Gastroesophageal sphincter (tissue), 4 donors: ENCODE measurements at regions not wholly inside any gene's neighbourhood (a gene's known extent, or its start where the extent isn't known, plus 50 kb on each side); places are given as distances from the start of the nearest gene placed in this dataset.

Experiments used
- ATAC-seq: fragments of 150-250 bp; one replicate; pipeline ENCODE4 v1.9.1; 2016; ENCODE audit warnings: mild to moderate bottlenecking, moderate library complexity
- H3K27ac ChIP-seq, 4 donors: fragments of 200-600 bp; sonication (generic) in 3 of 4; 1 replicate in 3 of 4; 2 replicates in 1 of 4; pipeline ENCODE4 v1.5.1; 2016 to 2019
- H3K27me3 ChIP-seq: fragments of 200-600 bp; sonication (generic); one replicate; pipeline ENCODE4 v1.5.1; 2019
- H3K36me3 ChIP-seq, 2 donors: fragments of 200-600 bp; sonication (generic); one replicate each; pipeline ENCODE4 v1.5.1; 2019; ENCODE audit warnings: control low read depth in 1 of 2
- H3K4me1 ChIP-seq, 3 donors: fragments of 200-600 bp; sonication (generic); 1 replicate in 2 of 3; 2 replicates in 1 of 3; pipeline ENCODE4 v1.5.1; 2016 to 2019; ENCODE audit warnings: control low read depth in 2 of 3
- H3K4me3 ChIP-seq, 2 donors: fragments of 200-600 bp; sonication (generic); one replicate each; pipeline ENCODE4 v1.5.1; 2019; ENCODE audit warnings: mild to moderate bottlenecking in 1 of 2, moderate library complexity in 1 of 2
- H3K9me3 ChIP-seq, 3 donors: fragments of 200-600 bp; sonication (generic); one replicate each; pipeline ENCODE4 v1.5.1; 2017 to 2019; ENCODE audit warnings: control low read depth in 2 of 3
- CTCF ChIP-seq, 4 experiments: fragments of 200-600 bp in 2 of 4; fragments of 450-650 bp in 2 of 4; sonication (generic) in 1 of 4; IDR thresholded peaks; one replicate each; pipeline ENCODE4 v1.5.1; 2017 to 2019; ENCODE audit warnings: antibody characterized with exemption in 4 of 4, mild to moderate bottlenecking in 2 of 4, moderate library complexity in 2 of 4
- EP300 ChIP-seq: sonication (generic); formaldehyde crosslinking; IDR thresholded peaks from one replicate; pipeline ENCODE4 v1.6.1; 2017; ENCODE audit warnings: antibody characterized with exemption, mild to moderate bottlenecking
- POLR2A ChIP-seq, 2 donors: fragments of 450-650 bp; IDR thresholded peaks; one replicate each; pipeline ENCODE4 v1.6.1; 2017; ENCODE audit warnings: antibody characterized with exemption in 2 of 2, mild to moderate bottlenecking in 2 of 2, moderate library complexity in 1 of 2
- POLR2AphosphoS5 ChIP-seq: sonication (generic); formaldehyde crosslinking; IDR thresholded peaks from one replicate; pipeline ENCODE4 v1.6.1; 2017; ENCODE audit warnings: antibody characterized with exemption
- WGBS, 2 donors: methylation state at CpG; one replicate each; pipeline ENCODE4 v1.1.5; 2018; ENCODE audit warnings: low coverage in 1 of 2; 5-methylcytosine and 5-hydroxymethylcytosine counted together

DNA sequence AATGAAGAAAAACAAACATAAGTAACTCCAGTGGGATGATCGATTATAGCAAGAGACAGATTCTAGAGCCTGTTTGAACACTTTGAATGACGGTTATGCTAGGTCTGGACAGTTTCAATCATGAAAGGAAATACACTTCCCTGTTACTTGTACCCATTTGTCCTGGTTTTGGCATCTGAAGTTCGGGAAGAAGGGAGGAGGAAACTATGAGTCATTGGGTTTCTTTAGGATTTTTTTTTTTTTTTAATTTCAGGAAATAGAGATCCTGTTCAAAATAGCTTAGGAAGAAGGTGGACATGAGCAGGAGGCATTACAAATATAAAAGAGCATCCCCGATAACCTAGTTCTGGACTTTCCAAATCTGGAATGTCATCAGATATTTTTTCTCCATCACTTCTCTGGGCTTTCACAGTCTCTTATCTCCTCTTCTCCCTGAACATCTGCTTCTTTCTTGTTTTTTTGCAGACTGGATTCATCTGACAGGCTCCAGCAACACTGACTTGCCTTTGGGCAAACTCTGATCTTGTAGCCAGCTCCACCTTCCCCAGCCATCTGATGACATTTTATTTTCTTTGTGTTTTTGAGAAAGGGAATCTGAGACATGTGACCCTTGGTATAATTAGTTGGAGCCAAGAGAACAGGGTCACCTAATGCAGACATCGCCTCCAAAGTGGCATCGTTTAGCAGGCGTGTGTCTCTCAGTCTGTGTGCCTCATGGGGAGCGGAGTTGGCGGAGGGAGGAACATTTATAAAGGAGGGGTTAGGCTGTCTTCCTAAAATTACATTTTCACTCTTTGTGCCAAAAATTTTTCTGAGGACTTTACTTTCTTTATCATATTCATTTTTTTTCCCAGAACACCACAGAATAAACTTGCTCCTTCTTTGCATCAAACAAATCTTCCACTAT lies 195.3 kb upstream of the EPHA4 start:
- no peak overlapping the region for H3K4me3 ChIP-seq
- H3K36me3 ChIP-seq = no peaks in the 10 kb centered on the region
- no peaks in the 10 kb centered on the region for H3K4me1 ChIP-seq
- 51 to 63% methylated on average over 8 to 9 of the region's 9 CpGs for WGBS, 2 donors
- TF ChIP-seq POLR2A (IDR thresholded peaks at IDR 0.05) = no peak
- no peak for TF ChIP-seq CTCF (IDR thresholded peaks at IDR 0.05)
- TF ChIP-seq POLR2AphosphoS5 = no peak
- no peak for TF ChIP-seq EP300
- no peaks in the 10 kb centered on the region for H3K27me3 ChIP-seq
- H3K27ac ChIP-seq = no peak overlapping the region
- H3K9me3 ChIP-seq = no peaks in the 10 kb centered on the region
- no peak for ATAC-seq

- no peaks in the 10 kb centered on the region for H3K27me3 ChIP-seq
- WGBS, 2 donors = 45 to 50% methylated on average over 1 of the region's 1 CpG
- no peaks in the 10 kb centered on the region for H3K36me3 ChIP-seq
- H3K4me3 ChIP-seq = no peak overlapping the region
- TF ChIP-seq POLR2A (IDR thresholded peaks at IDR 0.05) = no peak
- TF ChIP-seq EP300 = no peak
- TF ChIP-seq POLR2AphosphoS5 = no peak
- no peak for TF ChIP-seq CTCF (IDR thresholded peaks at IDR 0.05)
- no peaks in the 10 kb centered on the region for H3K4me1 ChIP-seq
- no peak overlapping the region for H3K27ac ChIP-seq
- H3K9me3 ChIP-seq = no peaks in the 10 kb centered on the region
- ATAC-seq = no peak
Observed at GRCh38 chr2:221762496-221762895, 190.4 kb upstream of the EPHA4 start.

GRCh38 chr2:221761260-221761659 lies 189.2 kb upstream of the EPHA4 start:
- Histone ChIP-seq H3K4me3 (no peak overlapping the region), H3K9me3 (no peaks in the 10 kb centered on the region), H3K27me3 (no peaks in the 10 kb centered on the region), H3K4me1 (no peaks in the 10 kb centered on the region), H3K27ac (no peak overlapping the region), H3K36me3 (no peaks in the 10 kb centered on the region)
- ATAC-seq = no peak
- no peak for TF ChIP-seq POLR2AphosphoS5
- no peak for TF ChIP-seq POLR2A (IDR thresholded peaks at IDR 0.05)
- no peak for TF ChIP-seq CTCF (IDR thresholded peaks at IDR 0.05)
- no peak for TF ChIP-seq EP300
- 89 to 96% methylated on average over 2 of the region's 2 CpGs for WGBS, 2 donors

DNA sequence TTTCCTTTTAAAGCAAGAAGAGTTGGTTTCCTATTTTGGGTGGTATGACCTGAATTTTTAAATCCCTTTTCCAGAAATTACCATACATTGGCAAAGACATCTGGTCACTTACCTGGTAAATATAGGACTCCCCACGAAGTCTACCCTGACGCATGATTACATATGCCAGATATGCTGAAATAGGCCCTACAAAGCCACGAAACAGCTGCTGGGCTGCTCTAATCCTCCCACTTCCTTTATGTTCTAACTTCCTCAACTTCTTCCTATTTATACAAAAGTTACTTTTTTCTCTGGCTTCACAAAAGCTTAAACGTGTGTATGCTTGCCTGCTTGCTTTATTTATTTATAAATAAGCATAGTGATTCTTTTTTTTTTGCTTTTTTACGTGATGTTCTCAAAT lies 186.0 kb upstream of the EPHA4 start:
- ATAC-seq = no peak
- H3K27ac ChIP-seq = no peak overlapping the region
- no peaks in the 10 kb centered on the region for H3K9me3 ChIP-seq
- no peaks in the 10 kb centered on the region for H3K27me3 ChIP-seq
- H3K4me3 ChIP-seq = no peak overlapping the region
- 52 to 69% methylated on average over 5 of the region's 5 CpGs for WGBS, 2 donors
- H3K4me1 ChIP-seq = no peaks in the 10 kb centered on the region
- TF ChIP-seq POLR2A (IDR thresholded peaks at IDR 0.05) (no peak), POLR2AphosphoS5 (no peak), CTCF (IDR thresholded peaks at IDR 0.05) (no peak), EP300 (no peak)
- H3K36me3 ChIP-seq = no peaks in the 10 kb centered on the region

GRCh38 chr2:221753401-221753800 lies 181.3 kb upstream of the EPHA4 start:
- no peaks in the 10 kb centered on the region for H3K36me3 ChIP-seq
- no peaks in the 10 kb centered on the region for H3K27me3 ChIP-seq
- H3K27ac ChIP-seq = no peak overlapping the region
- H3K4me1 ChIP-seq = no peaks in the 10 kb centered on the region
- no peaks in the 10 kb centered on the region for H3K9me3 ChIP-seq
- no peak overlapping the region for H3K4me3 ChIP-seq
- WGBS, 2 donors = 89% methylated on average over 2 of the region's 2 CpGs; no CpG with 5 or more reads in 1 of the 2 donors
- TF ChIP-seq CTCF (IDR thresholded peaks at IDR 0.05) = no peak
- no peak for TF ChIP-seq POLR2A (IDR thresholded peaks at IDR 0.05)
- no peak for TF ChIP-seq POLR2AphosphoS5
- no peak for TF ChIP-seq EP300
- ATAC-seq = no peak
